NCI-H226 (cell line): ENCODE measurements at regions not wholly inside any gene's neighbourhood (a gene's known extent, or its start where the extent isn't known, plus 50 kb on each side); places are given as distances from the start of the nearest gene placed in this dataset.

Experiments
- DNase-seq: peaks from one replicate; pipeline ENCODE4 v3.0.0-alpha.2; 2015

DNA sequence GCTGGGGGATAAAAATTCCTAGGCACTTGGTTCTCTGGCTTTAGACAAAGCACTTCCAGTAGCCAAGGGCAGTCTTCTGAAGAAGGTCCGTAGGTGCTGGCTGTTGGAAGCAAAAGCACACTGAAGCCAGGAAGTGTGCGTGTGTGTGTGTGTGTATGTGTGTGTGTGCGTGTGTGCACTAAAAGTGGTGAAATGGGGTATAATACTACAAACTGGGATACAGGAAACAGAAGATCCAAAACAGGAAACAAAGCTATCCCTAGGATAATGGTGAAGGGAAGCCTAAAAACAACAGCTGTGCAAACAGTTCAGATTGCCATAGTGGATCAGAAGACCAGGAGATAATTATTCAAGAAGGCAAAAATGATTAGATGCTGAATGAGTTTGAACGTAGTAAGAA, 103.4 kb downstream of the IL20RB start:
- no peak for DNase-seq

DNA sequence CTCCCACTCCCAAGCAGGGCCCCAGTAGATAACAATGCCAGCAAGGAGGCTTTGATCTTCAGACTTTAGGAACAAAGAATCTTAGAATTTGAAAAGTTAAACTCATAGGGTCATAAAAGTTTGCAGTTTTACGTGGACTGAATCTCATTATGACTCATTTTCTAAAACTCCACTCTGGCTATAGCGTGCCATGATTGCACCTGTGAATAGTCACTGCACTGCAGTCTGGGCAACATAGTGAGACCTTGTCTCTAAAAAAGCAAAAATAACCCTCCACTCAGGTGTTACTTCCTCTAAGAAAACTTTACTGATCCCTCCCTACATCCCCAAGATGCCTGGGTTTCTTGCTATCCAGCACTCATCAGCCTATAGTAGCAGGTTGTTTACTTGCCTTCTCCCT, 104.5 kb downstream of the IL20RB start:
- no peak for DNase-seq

DNA sequence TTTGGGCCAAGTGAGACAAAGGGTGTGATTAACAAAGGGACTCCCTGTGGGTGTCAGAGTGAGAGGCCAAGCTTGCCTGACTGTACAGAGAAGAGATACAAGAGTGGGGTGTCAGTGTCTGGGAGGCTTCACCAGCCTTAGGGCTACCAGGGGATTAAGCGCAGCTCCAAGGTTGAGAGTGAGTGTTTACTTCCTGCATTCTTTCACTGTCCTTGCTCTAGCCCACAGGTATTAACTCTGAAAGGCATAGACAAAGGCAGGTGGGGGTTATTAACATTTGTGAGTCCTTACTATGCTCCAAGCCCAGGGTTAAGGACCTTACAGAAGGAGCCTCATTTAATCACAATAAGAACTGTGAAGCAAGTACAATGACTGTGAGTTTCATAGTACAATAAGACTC, 107.6 kb downstream of the IL20RB start:
- no peak for DNase-seq

DNA sequence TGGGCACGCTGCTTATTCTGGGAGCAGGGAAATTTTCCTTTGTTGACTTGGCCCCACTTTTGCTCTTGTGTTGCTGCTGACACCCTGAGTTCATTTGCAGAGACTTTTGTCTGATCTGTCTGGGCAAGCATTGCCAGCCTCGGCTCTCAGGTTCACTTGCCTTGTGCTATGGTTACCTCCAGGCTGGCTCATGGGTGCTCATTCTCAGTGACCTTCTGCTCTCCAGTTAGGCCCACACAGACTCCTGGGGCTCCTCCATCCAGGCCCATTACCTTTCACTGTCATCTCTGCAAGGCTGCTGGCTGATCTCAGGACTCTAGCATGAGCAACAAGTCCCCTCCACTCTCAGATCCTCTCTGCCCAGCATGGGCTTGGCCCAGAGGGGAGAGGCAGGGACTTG, 108.3 kb downstream of the IL20RB start:
- no peak for DNase-seq

DNA sequence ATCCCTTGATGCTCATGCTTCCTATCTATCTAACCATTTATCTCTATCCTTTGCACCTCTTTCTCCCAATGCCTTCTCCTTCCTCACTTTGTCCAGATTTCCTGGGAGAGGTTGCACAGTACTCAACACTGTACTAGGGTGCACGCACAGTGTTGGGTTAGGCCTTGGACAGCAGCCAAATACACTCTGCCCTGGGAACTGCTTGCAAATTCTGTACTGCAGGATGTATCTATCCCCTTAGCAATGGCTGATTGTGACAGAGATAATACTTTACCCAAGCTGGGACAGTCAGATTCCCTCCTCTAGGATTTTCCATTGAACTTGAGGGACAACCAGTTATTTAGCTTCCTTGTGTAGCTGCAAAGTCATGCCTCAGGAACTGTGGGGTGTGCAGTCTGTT, 113.3 kb downstream of the IL20RB start:
- no peak for DNase-seq

DNA sequence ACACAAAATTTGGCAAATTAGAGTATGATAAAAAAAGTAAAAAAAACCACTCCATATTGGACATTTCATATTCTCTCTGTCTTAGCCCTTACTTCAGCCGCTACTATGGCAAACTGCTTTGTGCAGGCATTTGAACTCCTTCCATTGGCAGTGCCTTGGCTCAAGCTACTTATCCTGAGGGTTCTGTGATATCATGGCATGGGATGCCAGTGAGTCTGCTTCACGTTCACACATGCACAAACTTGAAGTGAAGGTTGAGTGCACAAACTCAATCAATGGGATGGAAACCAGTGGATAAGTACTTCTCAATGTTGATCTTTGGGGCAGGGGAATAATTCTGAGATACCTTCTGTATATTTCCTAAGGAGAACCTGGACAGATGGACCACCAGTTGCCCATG, 117.2 kb downstream of the IL20RB start:
- DNase-seq: no peak

DNA sequence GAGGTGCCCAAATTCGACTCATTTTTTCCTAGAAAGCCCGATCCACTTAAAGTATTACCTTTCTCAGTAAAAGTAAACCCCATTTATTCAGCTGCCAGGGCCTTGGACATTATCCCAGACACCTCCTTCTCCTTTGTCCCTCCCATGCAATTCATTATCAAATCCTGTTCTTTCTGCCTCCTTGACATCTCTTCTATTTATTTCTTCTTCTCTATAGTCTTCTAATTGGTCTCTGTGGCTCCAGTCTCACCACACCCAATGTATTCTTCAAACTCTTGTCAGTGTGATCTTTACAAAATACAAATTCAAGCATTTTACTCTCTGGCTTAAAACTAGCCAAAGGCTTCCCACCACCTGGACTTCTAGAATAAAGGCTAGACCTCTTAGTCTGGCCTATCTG, 120.3 kb downstream of the IL20RB start:
- DNase-seq: no peak

DNA sequence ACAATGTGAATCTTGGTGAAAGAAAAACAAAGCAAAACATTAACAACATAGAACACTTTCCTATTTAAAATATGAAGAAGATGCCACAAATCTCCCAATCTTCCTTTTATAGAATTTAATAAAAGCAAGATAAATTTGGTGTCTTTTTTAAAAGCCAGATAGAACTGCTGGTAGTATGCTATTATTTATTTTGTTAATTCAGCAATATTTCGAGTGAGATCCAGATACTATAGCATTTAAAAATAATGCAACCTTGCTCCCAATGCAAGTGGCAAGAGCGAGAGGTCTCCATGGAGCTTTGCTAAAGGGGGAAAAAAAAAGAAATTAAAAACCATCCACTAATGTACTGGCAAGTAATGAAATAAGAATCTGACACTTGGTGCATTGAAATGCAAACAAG, 121.8 kb downstream of the IL20RB start:
- no peak for DNase-seq

DNA sequence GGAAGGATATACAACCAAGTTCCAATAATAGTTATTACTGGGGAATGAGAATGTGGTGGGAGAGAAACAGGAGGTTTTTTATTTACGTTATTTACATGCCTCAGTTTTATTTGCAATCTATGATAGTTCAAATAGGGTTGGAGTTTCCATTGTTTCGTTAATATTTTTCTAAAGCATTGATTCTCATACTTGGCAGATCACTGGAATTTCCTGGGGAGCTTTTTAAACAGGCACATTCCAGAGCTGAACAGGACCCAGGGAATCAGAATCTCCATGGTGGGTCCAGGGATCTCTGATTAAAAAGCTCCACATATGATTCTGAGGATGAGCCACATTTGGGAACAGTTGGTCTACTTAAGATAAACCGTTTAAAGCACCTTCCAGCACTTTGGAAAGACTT, 123.9 kb downstream of the IL20RB start:
- DNase-seq: no peak

DNA sequence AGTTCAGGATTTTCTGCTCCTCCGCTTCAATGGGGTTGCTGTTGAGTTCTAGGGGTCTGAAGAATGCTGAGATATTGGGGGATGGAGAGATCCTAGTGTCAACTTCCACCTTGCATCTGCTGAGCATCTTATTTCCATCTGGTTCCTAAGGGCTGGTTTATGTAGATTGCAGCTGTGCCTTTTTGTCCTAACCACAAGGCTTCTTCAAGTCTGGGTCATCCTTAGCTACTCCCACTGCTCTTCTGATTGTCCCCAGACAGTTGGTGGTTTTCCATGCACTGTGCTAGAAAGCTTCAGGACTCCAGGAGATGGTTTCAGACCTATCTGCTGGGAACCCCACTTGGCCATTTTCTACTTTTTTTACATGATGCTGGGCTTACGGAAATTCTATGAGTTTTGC, 125.0 kb downstream of the IL20RB start:
- DNase-seq: no peak

DNA sequence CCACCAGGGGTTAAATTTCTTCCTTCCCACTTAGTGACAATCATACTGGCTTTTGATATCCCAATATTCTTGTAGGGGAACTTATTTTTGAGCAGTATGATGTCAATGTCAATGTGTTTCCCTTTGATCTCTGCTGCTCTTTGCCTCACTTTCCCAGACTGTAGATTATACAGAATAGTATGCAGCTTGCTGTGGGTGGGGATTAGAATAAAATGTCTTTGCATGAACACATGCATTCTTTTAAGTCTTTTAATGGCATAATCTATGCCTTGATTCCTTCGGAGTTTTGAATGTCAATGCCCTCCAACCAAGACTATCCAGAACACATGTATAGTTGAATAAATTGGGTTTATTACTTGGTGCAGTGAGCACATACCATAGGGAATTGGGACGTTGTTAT, 125.5 kb downstream of the IL20RB start:
- no peak for DNase-seq

DNA sequence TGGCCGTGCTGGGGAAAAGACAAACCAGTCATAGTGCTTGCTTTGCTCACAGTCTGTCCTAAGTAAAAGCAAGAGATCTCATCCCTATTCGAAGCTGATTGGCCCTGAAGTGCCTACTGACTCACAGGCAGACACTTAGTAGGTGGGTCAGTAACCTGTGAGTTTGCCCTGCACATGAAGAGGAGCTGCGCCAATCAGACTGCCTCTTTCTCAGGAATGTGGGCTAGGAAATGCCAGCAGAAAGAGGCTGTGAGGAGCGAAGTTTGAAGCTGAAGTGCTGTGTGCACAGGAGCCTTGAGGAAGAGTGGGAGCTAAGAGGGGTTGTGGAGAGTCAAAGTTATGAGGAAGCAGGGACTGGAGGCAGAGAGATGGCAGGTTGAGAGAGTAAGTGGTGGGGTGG, 126.8 kb downstream of the IL20RB start:
- no peak for DNase-seq

DNA sequence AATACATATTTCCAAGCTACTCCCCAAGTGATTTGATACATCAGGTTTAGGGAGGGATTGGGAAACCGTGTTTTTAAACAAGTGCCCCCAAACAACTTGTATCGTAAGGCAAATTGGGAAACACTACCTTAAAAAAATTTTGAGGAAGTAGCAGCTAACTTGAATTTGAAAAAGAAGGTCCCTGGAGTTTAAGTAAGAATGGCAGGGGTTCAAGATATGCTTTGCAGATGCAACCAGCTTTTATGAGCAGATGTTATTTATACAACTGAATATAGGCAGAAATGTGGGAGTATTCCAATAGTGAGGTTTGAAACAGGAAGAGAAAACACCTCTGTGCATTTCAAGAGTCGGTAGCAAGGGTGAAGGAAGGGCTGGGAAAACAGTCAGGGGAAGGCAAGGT, 139.6 kb downstream of the IL20RB start:
- DNase-seq: no peak

DNA sequence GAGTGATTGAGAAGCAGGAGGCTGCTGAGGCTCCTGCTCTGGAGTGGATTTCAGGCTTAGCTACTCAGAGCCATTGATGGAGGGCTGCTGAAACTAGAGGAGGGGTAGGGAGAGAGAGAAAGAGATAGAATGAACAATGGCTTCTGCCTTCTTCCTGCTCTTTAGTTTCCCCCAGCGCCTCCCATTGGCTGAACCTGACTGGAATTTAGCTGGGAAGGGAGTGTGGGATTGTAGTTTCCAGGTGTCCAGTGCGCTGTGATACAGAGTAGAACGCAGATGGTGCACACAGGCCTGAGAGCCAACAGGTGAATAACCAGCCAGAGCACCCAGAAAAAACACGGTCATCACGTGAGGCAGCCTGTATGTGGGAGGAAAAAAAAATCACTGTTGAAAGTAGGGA, 140.1 kb downstream of the IL20RB start:
- no peak for DNase-seq

DNA sequence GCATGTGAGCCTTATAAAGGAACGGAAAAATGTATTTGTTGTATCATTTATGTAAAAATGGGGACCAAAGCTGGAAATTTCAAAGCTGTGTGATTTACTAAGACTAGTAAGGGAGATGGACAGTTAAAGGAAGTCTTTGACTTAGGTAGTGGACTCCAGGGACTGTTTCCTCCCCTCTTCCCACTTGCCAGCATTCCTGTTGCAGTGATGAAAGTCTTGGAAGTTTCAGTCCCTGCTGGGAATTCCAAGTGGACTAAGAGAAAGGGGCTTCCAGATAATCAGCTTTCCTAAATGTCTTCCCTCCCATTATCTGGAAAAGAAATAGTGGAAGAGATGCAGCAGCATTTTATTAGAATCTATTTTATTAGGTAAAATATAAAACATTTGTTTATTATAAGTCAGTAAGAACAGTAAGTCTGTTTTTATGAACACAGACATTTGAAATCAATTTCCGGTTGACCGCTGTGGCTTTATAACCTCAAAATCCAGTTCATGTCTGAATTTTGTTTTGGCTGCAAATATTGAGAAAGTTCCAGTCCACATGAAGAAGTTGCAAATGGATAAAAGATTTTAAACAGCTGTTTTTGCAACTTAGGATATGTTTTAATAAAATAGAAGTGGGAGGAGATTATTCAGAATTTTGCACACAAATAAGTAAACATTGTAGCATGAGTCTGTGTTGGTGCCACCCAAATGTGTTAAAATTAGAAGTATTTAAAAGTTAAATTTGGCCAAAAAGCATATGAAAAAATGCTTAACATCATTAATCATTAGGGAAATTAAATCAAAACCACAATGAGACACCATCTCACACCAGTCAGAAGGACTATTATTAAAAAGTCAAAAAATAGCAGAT, 141.8 kb downstream of the IL20RB start:
- no peak for DNase-seq

DNA sequence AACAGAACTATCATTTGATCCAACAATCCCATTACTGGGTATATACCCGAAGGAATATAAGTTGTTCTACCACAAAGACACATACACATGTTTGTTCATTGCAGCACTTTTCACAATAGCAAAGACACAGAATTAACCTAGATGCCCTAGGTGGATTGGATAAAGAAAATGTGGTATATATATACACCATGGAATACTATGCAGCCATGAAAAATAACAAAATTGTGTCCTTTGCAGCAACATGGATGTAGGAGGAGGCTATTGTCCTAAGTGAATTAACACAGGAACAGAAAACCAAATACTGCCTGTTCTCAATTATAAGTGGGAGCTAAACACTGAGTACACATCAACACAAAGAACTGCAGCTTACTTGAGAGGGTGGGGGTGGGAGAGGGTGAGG, 142.5 kb downstream of the IL20RB start:
- no peak for DNase-seq

DNA sequence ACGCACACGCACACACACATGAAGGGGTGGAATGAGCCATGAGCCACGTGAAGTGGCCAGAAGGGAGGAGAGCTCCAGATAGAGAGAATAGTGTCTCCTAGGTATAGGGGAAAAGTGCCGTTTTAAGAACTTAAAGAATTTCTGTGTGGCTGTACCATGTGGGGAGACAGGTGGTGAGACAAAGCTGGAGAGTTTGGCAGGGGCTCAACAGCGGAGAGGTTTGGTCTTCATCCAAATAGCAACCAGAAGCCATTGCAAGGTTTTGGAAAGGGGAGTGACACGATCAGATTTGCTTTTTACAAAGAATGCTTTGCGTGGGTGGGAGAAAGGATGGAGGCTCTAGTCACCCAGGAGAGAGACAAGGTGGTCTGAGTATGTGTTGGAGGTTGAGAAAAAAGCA, 146.0 kb downstream of the IL20RB start:
- no peak for DNase-seq

DNA sequence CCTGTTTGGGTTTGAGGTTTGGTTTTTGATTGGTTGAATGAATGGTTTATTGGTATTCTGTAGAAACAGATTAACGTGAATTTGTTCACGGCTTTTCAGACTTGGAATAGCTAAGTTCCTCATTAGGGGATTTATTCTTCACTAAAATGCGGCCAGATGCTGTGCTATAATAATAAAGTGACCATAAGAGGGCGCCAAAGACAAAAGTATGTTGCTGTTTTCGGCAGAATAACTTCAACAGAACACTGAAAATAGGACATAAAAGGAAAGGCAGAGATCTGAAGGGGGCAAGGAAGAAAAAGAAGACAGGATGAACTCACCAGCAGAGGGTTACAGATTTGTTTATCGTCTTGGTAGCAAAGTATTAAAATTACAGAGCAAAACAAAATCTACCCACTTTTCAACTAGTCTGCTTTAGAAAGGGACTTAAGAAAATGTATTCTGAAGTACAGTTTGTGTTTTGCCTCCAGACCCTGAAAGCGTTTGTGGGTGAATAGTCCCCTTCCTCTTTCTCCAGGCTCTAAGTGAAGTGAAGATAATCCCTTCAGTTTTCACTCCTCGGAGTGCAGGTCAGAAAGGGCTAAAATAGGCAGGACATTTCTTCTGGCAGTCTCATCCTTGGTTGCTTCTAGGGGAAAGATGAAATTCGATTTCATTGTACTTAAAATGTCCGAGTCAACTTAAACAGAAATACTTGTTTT, 147.6 kb downstream of the IL20RB start:
- DNase-seq: peak; percentile 6

DNA sequence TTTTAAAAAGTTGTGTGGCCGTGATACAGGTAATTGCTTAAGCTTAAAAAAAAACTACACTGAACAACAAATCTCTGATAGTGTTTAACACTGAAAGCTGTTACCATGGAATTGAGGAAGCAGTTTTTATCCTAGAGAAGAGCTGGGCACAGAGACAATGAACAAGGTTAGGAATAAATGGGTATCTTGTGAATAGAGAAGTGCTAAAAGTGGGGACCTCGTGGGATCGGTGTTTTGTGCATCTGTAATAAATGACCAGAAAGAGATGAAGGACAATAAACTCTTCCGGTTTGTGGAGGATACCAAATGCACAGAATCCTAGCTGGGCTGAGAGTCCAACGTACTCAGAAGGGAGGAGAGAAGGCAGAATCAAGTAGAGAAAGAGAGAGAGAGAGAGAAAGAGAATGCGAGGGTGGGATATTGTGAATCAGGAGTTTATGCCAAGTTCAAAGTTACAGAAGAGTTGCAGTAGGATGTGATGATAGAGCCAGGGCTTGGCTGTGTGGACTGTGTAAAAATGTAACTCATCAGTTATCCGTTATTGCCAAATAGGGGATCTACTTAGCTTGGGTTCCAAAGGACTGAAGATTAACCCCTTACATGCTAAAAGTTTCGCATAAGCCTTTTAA, 148.9 kb downstream of the IL20RB start:
- DNase-seq: no peak

DNA sequence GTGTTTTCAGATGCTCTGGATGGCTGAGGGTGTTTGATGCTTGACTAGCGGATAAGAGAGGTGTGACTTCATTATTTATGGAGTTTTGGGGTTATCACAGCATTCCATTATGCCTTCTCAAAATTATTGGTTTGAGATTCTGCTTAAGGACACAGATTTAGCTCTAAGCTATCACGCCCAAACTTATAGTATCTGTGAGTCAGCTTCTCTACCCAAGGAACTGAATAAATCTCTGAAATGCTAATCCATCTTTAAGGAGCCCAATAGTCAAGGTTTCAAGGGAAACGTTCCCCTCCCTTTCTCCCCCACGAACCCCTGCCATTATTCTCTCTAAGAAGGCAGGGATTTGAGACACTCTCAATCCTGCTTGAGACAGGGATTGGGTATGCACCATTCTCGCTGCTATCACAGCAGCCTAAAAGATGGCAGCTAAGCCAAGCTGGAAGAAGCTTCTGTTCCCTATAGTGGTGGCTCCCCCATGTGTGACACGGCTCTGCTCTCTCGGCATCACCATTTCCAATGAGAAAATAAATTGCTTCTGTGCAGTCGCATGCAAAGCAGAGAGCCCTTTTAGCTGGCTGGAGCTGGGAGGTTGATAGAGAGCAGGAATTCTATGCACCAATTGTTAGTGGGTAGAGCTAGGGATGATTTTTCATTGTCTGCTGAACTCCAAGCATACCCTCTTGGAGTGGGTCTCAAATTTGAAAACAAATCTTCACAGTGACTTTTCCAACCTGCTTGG, 151.1 kb downstream of the IL20RB start:
- DNase-seq: no peak

DNA sequence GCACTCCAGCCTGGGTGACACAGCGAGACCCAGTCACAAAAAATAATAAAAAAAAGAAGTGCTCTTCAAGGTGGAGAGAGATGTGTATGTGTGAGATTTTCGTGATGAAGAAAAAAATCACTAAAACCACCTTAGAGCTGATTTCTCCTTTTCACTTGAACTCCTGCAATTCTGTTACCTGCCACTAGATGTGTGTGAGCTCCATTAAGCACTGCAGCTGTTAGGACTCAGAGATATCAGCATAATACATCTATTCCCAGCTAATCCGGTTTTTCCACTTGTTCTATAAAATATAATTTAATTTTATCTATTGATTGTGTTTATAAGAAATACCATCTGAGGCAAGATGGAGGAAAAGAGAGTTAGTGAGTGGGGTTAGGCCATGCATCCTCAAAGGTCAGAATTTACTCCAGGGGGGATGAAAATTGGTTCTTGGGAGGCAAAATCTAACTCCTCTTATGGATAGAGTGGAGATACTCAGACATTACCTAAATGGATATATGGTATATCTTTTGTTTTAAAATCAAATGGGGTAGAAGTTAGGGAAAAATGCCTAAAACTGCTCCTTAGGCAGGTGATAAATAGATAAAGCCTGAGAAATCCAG, 152.7 kb downstream of the IL20RB start:
- no peak for DNase-seq

DNA sequence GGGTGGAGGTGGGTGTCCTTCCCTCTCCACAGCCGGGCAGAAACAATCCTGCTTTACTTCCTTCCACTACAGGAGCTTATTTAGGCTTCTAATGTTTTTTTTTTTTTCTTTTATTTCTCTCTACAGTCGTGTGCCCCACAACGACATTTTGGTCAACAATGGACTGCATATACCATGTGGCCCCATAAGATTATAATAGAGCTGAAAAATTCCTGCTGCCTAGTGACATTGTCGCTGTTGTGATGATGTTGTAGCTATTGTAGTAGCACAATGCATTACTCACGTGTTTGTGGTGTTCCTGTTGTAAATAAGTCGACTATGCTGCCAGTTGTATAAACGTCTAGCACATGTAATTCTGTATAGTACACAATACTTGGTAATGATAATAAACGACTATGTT, 153.7 kb downstream of the IL20RB start:
- no peak for DNase-seq

DNA sequence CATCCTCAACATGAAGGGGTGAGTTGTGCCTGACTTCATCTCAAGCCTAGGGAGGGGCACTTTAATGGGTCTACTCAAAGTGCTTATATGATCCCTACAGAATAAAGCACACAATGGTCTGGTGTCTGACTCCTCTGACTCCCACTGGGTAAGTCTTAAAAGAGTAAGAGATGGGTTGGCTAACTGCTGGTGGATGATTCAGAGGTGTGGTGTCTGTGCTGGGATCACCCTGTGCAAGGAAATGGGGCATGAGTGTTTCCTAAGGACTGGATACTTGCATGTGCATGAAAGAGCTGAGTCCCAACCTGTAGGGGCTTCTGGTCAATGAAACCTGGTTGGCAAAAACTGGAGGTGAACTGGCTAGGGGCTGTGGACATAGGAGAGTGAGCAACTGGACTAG, 158.8 kb downstream of the IL20RB start:
- DNase-seq: no peak
